ENCODE measurements at regions not wholly inside any gene's neighbourhood (a gene's known extent, or its start where the extent isn't known, plus 50 kb on each side); places are given as distances from the start of the nearest gene placed in this dataset.

DNA sequence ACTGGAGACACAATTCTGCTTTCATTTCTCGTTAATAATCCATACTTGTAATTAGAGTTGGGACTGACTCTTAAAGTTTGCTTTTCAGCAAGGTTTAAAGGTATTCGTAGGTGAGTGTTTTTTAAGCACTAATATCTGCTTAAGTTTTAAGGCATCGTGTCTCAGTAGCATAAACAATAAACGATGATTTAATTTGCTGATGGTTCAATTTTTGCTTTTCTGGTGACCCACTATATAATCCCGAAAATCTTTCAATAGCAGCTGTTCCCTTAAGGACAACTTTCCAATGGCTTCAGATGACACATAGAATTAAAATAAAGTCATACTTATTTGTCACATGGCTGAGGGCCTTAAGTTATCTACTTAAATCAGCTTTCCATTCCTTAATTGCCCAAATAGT is 859.5 kb upstream of the SOX11 start:
- DNase-seq (ENCODE audit: low spot score) = no peak
- in situ Hi-C loops (cut with HindIII; ENCODE audit: low sequenced_read_pairs) = no loop called here

- DNase-seq (ENCODE audit: low spot score) = no peak
- in situ Hi-C loops (cut with HindIII; ENCODE audit: low sequenced_read_pairs) = no loop called here
These were observed 853.6 kb upstream of the SOX11 start for GRCh38 chr2:4838626-4839025.

DNA sequence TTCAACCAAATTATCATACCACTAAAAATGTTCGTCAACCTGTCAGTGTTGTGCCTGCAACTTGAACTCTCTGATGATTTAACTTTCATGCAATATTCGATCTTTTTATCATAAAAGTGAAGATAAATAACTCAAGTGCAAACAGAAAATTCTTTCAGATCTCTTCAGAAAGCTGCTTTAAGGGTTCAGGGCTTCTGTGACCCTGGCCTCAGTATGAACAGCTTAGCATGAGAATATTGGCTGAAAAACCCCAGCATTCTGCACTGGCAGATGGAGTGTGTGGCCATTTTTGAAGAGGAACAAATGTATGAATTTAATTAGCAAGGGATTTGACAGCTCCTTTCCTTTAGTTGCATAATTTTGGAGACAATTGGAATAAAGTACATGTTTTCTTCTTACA is 851.4 kb upstream of the SOX11 start:
- no peak for DNase-seq (ENCODE audit: low spot score)
- in situ Hi-C loops (cut with HindIII; ENCODE audit: low sequenced_read_pairs) = no loop called here

GRCh38 chr2:4844881-4845280 is 847.3 kb upstream of the SOX11 start:
- no peak for DNase-seq (ENCODE audit: low spot score)
- in situ Hi-C loops (cut with HindIII; ENCODE audit: low sequenced_read_pairs) = no loop called here

DNA sequence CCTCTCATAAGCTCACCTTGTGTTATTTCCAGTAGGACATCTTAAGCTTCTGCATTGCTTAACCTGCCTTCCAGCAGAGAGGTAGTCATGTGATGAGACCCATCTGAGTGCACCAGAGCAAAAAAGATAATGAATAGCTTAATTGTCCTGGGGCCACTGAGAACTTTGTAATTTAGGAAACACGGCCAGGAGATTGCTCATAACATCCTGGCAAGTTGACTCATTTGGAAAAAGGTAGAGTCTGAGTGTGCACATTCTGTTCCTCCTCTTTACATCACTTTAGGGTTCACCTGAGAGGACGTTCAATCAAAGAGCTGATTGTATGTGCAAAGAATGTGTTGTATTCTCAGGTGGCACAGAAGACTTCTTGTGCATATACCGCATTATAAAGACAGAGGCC is 830.2 kb upstream of the SOX11 start:
- in situ Hi-C loops (cut with HindIII; ENCODE audit: low sequenced_read_pairs) = no loop called here
- DNase-seq (ENCODE audit: low spot score) = no peak

- in situ Hi-C loops (cut with HindIII; ENCODE audit: low sequenced_read_pairs) = no loop called here
- no peak for DNase-seq (ENCODE audit: low spot score)
These were observed 826.0 kb upstream of the SOX11 start for GRCh38 chr2:4866198-4866597.

DNA sequence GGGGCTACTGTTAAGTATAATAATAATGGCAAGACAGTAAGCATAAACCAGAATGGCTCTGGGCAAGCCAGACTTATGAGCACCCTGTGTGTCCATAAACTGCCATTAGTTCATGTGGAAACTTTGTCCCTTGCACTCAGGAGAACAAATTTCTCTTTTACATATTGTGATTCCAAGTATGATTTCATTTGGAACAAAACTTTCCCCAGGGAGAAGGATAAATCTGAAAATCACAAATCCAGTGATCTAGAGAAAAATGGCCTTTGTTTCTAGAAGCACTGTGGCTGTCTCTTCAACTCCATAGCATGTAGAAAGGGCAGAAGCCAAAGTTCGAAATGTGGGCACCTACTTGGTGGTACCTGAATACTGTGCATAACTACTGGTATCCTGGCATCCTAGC is 823.7 kb upstream of the SOX11 start:
- no peak for DNase-seq (ENCODE audit: low spot score)
- in situ Hi-C loops (cut with HindIII; ENCODE audit: low sequenced_read_pairs) = no loop called here

DNA sequence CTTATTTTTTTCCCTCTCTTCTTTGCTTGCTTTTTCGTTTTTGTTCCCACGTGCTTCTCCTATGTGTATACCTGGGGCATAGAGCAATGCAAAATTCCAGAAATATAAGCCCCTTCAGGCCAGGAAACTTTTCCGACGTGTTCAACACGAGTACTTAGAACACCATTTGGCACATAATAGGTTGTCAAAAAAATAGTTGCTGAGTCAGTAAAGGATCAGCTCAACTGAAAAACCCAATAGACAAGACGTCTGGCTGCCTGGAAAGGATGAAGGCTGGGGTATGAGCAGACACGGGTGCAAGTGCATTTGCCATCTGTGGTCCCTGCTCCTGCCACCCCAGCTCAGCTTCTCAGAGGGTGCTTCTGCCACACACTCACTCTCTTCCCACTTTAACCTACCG is 823.0 kb upstream of the SOX11 start:
- no peak for DNase-seq (ENCODE audit: low spot score)
- in situ Hi-C loops (cut with HindIII; ENCODE audit: low sequenced_read_pairs) = no loop called here

- in situ Hi-C loops (cut with HindIII; ENCODE audit: low sequenced_read_pairs) = no loop called here
- no peak for DNase-seq (ENCODE audit: low spot score)
These were observed 818.8 kb upstream of the SOX11 start for GRCh38 chr2:4873364-4873763.

- no peak for DNase-seq (ENCODE audit: low spot score)
- in situ Hi-C loops (cut with HindIII; ENCODE audit: low sequenced_read_pairs) = no loop called here
These were observed 818.1 kb upstream of the SOX11 start for GRCh38 chr2:4873876-4874593.

DNA sequence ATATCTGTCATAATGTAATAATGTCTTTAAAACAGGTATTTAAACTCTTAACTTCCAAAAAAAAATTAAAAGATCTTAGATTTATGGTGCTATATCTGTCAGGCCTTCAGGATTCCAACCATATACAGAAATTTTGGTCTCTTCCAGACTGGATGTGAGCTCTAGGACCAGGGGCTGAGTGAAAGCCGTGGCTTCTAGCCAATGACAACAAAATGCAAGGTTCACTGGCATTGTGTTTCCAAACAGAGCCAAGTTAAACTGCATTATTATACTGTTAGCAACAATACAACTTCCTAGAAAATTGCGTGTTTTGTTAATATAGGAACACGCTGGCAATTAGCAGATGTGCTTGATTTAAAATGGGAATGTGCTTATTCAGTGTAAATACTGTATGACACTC is 809.8 kb upstream of the SOX11 start:
- no peak for DNase-seq (ENCODE audit: low spot score)
- in situ Hi-C loops (cut with HindIII; ENCODE audit: low sequenced_read_pairs) = no loop called here

DNA sequence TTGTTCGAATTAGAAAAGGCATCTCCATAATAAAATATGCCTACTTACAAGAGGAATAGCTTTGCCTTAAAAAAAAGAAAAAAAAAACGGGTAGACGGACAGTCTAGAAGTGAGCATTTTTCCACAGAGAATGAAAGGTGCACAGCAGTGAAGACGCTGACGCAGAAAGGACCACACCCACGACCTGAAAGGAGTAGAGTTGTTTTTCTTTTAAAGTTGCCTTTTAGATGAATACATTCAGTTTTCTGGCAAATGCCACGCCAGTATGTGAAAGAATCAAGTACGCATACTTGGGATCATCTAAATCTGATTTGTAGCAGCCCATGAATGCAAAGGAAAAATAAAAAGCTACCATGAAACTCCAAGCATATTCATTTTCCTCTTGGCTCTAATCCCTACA is 809.2 kb upstream of the SOX11 start:
- in situ Hi-C loops (cut with HindIII; ENCODE audit: low sequenced_read_pairs) = no loop called here
- DNase-seq (ENCODE audit: low spot score) = no peak

DNA sequence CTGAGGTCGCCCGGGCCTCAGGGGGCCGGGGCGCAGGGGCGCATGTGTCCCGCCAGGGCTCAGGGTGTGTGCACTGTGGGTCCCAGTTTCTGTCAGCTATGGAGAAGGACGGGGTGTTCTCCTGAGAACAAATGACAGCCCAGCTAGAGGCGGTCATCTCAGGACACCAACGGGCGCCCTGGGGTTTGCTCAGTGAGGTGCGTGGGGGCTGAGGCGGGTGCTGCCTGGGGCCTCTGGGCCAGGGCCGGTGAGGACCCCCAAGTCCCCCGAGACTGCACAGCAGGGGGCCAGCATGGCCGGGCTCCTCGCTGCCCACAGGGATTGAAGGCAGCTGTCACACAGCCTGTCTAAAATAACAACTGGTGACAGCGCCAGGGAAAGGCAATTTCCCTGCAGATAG is 808.8 kb upstream of the SOX11 start:
- no peak for DNase-seq (ENCODE audit: low spot score)
- in situ Hi-C loops (cut with HindIII; ENCODE audit: low sequenced_read_pairs) = no loop called here

DNA sequence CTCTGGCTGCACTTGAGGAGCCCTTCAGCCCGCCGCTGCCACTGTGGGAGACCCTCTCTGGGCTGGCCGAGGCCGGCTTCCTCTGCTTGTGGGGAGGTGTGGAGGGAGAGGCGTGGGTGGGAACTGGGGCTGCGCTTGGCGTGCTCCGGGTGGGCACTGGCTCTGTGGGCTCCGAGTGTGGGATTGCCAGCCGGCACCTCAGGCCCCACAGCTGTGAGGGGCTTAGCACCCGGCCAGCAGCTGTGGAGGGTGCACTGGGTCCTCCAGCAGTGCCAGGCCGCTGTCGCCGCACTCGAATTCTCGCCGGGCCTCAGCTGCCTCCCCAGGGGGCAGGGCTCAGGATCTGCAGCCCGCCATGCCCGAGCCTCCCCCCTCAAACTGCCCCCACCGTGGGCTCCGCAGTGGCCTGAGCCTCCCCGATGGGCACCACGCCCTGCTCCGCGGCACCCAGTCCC is 808.0 kb upstream of the SOX11 start:
- no peak for DNase-seq (ENCODE audit: low spot score)
- in situ Hi-C loops (cut with HindIII; ENCODE audit: low sequenced_read_pairs) = no loop called here

- DNase-seq (ENCODE audit: low spot score) = no peak
- in situ Hi-C loops (cut with HindIII; ENCODE audit: low sequenced_read_pairs) = no loop called here
These were observed 800.8 kb upstream of the SOX11 start for GRCh38 chr2:4891394-4891793.

DNA sequence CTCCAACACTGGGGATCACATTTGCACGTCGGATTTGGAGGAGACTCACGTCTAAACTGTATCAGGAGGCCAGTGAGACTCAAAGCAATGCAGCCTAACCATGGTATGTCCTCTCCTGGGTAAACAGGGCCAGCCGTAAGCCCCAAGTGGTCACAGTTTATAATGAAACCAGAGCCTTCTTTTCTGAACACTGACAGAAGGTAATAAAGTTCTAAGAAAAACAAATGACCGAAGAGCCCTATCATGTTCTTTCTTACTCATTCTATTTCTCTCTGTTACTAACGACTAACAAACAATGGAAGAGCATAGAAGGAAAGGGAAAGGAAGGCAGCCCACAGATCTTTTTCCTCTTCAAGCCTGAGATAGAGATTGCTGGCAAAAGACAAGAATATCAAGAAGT is 796.8 kb upstream of the SOX11 start:
- DNase-seq (ENCODE audit: low spot score) = no peak
- in situ Hi-C loops (cut with HindIII; ENCODE audit: low sequenced_read_pairs) = no loop called here

DNA sequence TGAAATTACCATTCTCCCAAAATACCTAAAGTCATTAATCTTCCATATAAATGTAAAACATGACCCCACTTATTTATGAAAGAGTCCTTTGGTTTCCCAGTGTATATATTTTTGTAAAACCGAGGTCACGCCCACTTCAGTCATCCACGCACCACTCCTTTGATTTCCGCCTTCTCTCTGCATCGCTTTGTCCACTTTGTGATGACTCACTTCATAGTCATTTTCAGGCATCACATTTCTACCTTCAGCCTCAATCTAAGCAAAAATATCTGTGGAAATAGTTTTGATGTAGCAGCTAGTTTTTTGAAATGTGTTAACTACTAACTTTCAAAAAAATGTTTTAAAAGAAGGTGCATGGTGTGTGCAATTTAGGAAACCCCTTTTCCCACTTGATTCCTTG is 793.5 kb upstream of the SOX11 start:
- in situ Hi-C loops (cut with HindIII; ENCODE audit: low sequenced_read_pairs) = no loop called here
- no peak for DNase-seq (ENCODE audit: low spot score)

DNA sequence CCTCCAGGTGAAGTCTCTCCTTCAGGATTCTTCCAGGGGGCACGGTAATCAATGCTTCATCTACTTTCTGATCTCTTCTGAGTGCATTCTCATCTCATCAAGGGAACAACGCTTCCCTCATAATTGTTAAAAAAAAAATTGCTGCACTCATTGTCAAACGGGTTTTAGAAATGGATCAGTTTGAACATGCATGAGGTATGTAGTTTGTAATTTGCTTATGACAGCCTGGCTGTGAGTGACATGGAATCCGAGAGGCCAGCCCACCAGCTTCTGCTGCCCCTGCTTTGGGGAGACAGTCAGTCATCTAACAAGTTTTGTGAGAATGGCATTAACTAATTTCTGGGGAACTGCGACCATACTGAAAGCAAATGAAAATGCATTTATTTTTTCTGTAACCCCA is 791.9 kb upstream of the SOX11 start:
- in situ Hi-C loops (cut with HindIII; ENCODE audit: low sequenced_read_pairs) = no loop called here
- DNase-seq (ENCODE audit: low spot score) = no peak

DNA sequence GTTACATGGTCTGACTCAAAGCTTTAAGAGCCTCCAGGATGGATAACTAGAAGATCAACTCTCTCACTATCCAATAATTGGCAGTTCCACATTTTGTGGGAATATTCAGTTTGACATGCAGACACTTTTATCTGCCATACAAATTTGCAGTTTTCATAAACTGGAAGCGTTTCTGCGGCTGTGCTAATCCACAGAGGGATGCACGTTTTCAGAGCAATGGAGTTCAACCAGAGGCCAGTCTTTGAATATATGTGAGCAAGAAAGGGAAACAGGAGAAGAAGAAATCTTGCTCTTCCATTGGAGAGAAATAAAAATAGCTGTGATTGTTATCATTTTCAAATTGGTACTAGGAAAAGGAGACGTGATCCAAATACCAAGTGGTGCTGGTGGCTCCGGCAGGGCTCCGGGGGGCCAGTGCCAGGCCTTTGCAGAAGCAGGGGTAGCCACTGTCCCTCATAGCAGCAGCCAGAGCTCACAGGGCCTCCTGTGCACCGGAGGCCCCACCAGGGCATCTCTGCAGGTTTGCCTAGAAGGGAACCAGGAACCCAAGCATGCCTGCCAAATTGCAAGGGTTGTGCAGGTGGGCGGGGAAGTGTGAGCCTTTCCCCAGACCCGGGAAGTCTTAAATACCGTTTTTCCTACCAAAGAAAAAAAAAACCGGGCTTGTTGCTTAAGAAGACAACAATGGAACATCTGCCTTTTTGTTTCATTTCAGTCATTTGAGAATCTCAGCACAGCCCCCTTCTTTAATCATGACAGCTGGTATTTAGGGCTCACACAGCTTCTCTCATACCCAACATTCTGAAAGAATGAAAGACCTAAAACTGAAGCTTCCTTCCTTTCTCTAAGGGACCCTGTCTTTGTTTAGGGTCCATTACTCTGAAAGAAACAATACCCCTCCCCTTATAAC is 791.1 kb upstream of the SOX11 start:
- DNase-seq (ENCODE audit: low spot score) = no peak
- in situ Hi-C loops (cut with HindIII; ENCODE audit: low sequenced_read_pairs) = no loop called here

- in situ Hi-C loops (cut with HindIII; ENCODE audit: low sequenced_read_pairs) = no loop called here
- DNase-seq (ENCODE audit: low spot score) = no peak
These were observed 788.4 kb upstream of the SOX11 start for GRCh38 chr2:4903656-4904348.

Data from G401 (cell line).